Endothelial cell of umbilical vein (primary cell): ENCODE measurements at regions not wholly inside any gene's neighbourhood (a gene's known extent, or its start where the extent isn't known, plus 50 kb on each side); places are given as distances from the start of the nearest gene placed in this dataset.

Source experiments
- BruUV-seq: library from RNA; stranded (reverse); fragments of 400-500 nt; replicated peaks from 2 replicates; lab custom pipeline; 2021; lab: Mats Ljungman, UMichigan
- CTCF ChIA-PET: fragments of 300-600, 350-600 bp; sonication (Branson Sonifier 250); formaldehyde crosslinking; loops from one replicate; lab custom pipeline; 2021; ENCODE audit warnings: antibody characterized with exemption, inconsistent platforms; lab: Charles Lee
- POLR2A ChIA-PET: fragments of 300-600, 350-600 bp; sonication (Branson Sonifier 250); formaldehyde crosslinking; loops from one replicate; lab custom pipeline; 2021; ENCODE audit warnings: antibody characterized with exemption, inconsistent platforms; lab: Charles Lee
- DNase-seq: peaks from one replicate; pipeline ENCODE4 v3.0.0-alpha.2; 2011; ENCODE audit warnings: low read depth, low spot score
- FAIRE-seq: peaks from 2 replicates; lab custom pipeline; 2011; peaks lifted over from hg19 to GRCh38; lab: Jason Lieb, UNC
- H2AFZ ChIP-seq: 2 replicates; pipeline ENCODE4 v1.6.0; 2012; ENCODE audit warnings: low read depth, low read length, control low read depth, inconsistent platforms
- H3K27ac ChIP-seq: 2 replicates; pipeline ENCODE4 v1.5.1; 2011; ENCODE audit warnings: low read depth, mild to moderate bottlenecking, control low read depth, low read length, moderate library complexity; ENCODE audit not compliant: insufficient read depth
- H3K27me3 ChIP-seq, 2 experiments: 2 replicates each; pipeline versions ENCODE4 v1.6.0 to v1.6.1; 2011; ENCODE audit warnings: low read length in 2 of 2, mixed read lengths in 1 of 2; ENCODE audit not compliant: control insufficient read depth in 2 of 2, insufficient read depth in 2 of 2
- H3K36me3 ChIP-seq, 2 experiments: 2 replicates in 1 of 2; 3 replicates in 1 of 2; pipeline ENCODE4 v1.5.1; 2011; ENCODE audit warnings: low read length in 2 of 2, mild to moderate bottlenecking in 1 of 2, moderate library complexity in 1 of 2; ENCODE audit not compliant: control insufficient read depth in 2 of 2, insufficient read depth in 2 of 2; ENCODE audit errors: extremely low read depth in 1 of 2
- H3K4me1 ChIP-seq: 3 replicates; pipeline ENCODE4 v1.5.1; 2011; ENCODE audit warnings: mild to moderate bottlenecking, low read length; ENCODE audit not compliant: control insufficient read depth, insufficient read depth; ENCODE audit errors: extremely low read depth
- H3K4me2 ChIP-seq: 2 replicates; pipeline ENCODE4 v1.6.1; 2011; ENCODE audit warnings: low read length, control low read depth, mixed read lengths; ENCODE audit not compliant: insufficient read depth
- H3K4me3 ChIP-seq, 3 experiments: fragments of 200-600 bp in 1 of 3; sonication (generic), shearing (Covaris generic) in 1 of 3; replicated peaks in 1 of 3; 2 replicates each; pipeline ENCODE4 v1.5.1; 2011 to 2016; ENCODE audit warnings: control low read depth in 3 of 3, low read length in 3 of 3, mild to moderate bottlenecking in 2 of 3, inconsistent platforms in 1 of 3, low read depth in 1 of 3, moderate library complexity in 1 of 3; ENCODE audit not compliant: insufficient read depth in 1 of 3
- H3K79me2 ChIP-seq: 2 replicates; pipeline ENCODE4 v1.6.0; 2012; ENCODE audit warnings: low read length, inconsistent platforms; ENCODE audit not compliant: control insufficient read depth, insufficient read depth
- H3K9ac ChIP-seq: replicated peaks from 2 replicates; pipeline ENCODE3; 2011; ENCODE audit warnings: low read length, control low read depth; ENCODE audit not compliant: insufficient read depth; ENCODE audit errors: extremely low read depth
- H3K9me1 ChIP-seq: replicated peaks from 3 replicates; pipeline ENCODE4 v1.6.0; 2011; ENCODE audit warnings: mild to moderate bottlenecking, low read length; ENCODE audit not compliant: control insufficient read depth, insufficient read depth; ENCODE audit errors: extremely low read depth
- H3K9me3 ChIP-seq: replicated peaks from 2 replicates; pipeline ENCODE4 v1.5.1; 2012; ENCODE audit warnings: low read length, inconsistent platforms; ENCODE audit not compliant: control insufficient read depth, insufficient read depth
- H4K20me1 ChIP-seq: replicated peaks from 2 replicates; pipeline ENCODE3; 2011; ENCODE audit warnings: mild to moderate bottlenecking, low read length; ENCODE audit not compliant: control insufficient read depth, insufficient read depth; ENCODE audit errors: extremely low read depth
- EZH2 ChIP-seq: IDR thresholded peaks from 2 replicates; pipeline ENCODE4 v1.6.1; 2012; ENCODE audit warnings: borderline replicate concordance, low read depth, mild to moderate bottlenecking, moderate library complexity, low read length, inconsistent platforms; ENCODE audit not compliant: severe bottlenecking
- FOS ChIP-seq: IDR thresholded peaks from 2 replicates; pipeline ENCODE4 v1.6.1; 2011; ENCODE audit warnings: mild to moderate bottlenecking, low read length, moderate library complexity, borderline replicate concordance; ENCODE audit not compliant: insufficient read depth
- GATA2 ChIP-seq: IDR thresholded peaks from 2 replicates; pipeline ENCODE4 v1.7.0; 2011; ENCODE audit warnings: low read depth, mild to moderate bottlenecking, moderate library complexity, mixed read lengths, low read length; ENCODE audit not compliant: insufficient read length, insufficient read depth
- JUN ChIP-seq: IDR thresholded peaks from 2 replicates; pipeline ENCODE4 v1.6.1; 2011; ENCODE audit warnings: borderline replicate concordance, low read depth; ENCODE audit not compliant: insufficient read length, insufficient read depth
- MAX ChIP-seq: IDR thresholded peaks from 2 replicates; pipeline ENCODE4 v1.6.1; 2011; ENCODE audit not compliant: insufficient read depth, insufficient read length
- MYC ChIP-seq: IDR thresholded peaks from one replicate; pipeline ENCODE4 v1.6.1; 2011; ENCODE audit warnings: mild to moderate bottlenecking, low read depth, low read length
- POLR2A ChIP-seq: IDR thresholded peaks from 2 replicates; pipeline ENCODE4 v1.6.1; 2012; ENCODE audit warnings: low read depth, mild to moderate bottlenecking, control low read depth, low read length
- POLR2AphosphoS5 ChIP-seq: IDR thresholded peaks from 2 replicates; pipeline ENCODE4 v1.6.1; 2012; ENCODE audit warnings: low read depth, mild to moderate bottlenecking, control low read depth, low read length, moderate library complexity; ENCODE audit not compliant: insufficient read depth
- dilution Hi-C: fragments of 300-500 bp; cut with MboI; formaldehyde crosslinking; loops from one replicate; pipeline ENCODE4 v1.15.0; 2019; ENCODE audit warnings: low sequenced_read_pairs; ENCODE audit not compliant: extremely low pct_ligation_motif_present
- intact Hi-C: fragments of 100-400 bp; cut with micrococcal nuclease; formaldehyde crosslinking; loops from one replicate; pipeline ENCODE4 v1.10.0; 2022
- TF ChIP-seq, protein P1 (sequence below), 2 donors: IDR thresholded peaks; 1 replicate in 1 of 2; 2 replicates in 1 of 2; pipeline ENCODE4 v1.5.1; 2011; ENCODE audit warnings: low read length in 2 of 2, mild to moderate bottlenecking in 2 of 2, moderate library complexity in 2 of 2, control low read depth in 1 of 2, inconsistent platforms in 1 of 2, low read depth in 1 of 2; ENCODE audit not compliant: insufficient read depth in 1 of 2; ENCODE audit errors: extremely low read depth in 1 of 2

DNA sequence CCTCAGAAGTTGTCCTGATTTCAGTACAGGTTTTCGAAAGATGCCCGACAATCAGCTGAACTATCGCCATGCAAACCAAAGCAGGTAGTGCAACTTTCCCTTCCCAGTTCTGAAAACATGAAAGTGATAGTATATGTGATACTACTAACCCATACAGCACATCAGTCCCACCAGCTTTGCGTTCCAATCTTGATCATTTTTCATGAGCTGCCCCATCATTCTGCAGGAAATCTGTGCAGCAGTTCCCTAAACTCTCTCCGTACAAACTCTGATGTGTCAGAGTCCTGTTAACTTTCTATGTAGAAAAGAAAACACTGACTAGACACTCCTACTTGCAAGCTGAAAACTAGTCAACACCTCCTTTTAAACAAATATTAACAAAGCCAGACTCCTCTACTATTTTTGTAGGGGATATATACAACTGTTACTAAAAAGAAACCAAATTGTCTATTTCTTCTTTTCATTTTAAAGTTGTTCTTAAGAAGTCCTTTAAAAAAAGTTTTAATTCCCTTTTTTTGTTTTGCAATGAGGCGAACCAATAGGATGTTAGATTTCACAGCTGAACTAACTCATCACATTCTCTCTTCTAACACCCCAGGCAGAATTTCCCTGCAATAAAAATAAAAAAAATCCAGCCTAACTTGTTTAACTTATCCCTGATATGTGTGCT, 99.6 kb upstream of the DST start:
- Histone ChIP-seq H3K79me2 (peaks cover 45% of the 10 kb centered on the region), H3K9ac (no peak overlapping the region), H3K9me3 (no peaks in the 10 kb centered on the region), H3K4me3 (no peak overlapping the region), H2AFZ (no peak overlapping the region), H3K36me3 (no peaks in the 10 kb centered on the region), H3K27ac (no peak overlapping the region), H3K4me1 (no peaks in the 10 kb centered on the region), H3K27me3 (no peaks in the 10 kb centered on the region), H3K9me1 (no peaks in the 10 kb centered on the region), H4K20me1 (peaks cover 8% of the 10 kb centered on the region), H3K4me2 (no peak overlapping the region)
- dilution Hi-C loops, result no loop called here
- BruUV-seq, result no TSS peak
- no peak for FAIRE-seq
- ChIA-PET POLR2A (no interaction called here), CTCF (interaction anchor here (1.0 to 1.4 kb wide), 4 partner anchors 10 to 109 kb away, joined by 3 to 4 read pairs (median 4); no protein-coding TSS in a partner anchor)
- intact Hi-C loops, result no loop called here
- no peak for DNase-seq
- TF ChIP-seq MYC (no peak), FOS (no peak), JUN (no peak), GATA2 (no peak), MAX (no peak), POLR2A (no peak), EZH2 (no peak), POLR2AphosphoS5 (no peak)
- TF ChIP-seq, protein P1, sequence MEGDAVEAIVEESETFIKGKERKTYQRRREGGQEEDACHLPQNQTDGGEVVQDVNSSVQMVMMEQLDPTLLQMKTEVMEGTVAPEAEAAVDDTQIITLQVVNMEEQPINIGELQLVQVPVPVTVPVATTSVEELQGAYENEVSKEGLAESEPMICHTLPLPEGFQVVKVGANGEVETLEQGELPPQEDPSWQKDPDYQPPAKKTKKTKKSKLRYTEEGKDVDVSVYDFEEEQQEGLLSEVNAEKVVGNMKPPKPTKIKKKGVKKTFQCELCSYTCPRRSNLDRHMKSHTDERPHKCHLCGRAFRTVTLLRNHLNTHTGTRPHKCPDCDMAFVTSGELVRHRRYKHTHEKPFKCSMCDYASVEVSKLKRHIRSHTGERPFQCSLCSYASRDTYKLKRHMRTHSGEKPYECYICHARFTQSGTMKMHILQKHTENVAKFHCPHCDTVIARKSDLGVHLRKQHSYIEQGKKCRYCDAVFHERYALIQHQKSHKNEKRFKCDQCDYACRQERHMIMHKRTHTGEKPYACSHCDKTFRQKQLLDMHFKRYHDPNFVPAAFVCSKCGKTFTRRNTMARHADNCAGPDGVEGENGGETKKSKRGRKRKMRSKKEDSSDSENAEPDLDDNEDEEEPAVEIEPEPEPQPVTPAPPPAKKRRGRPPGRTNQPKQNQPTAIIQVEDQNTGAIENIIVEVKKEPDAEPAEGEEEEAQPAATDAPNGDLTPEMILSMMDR (IDR thresholded peaks at IDR 0.05; ENCODE audit: extremely low read depth in 1 of 2, insufficient read depth in 1 of 2, low read depth in 1 of 2, low read length in 2 of 2), result no peak
